ENCODE measurements at regions not wholly inside any gene's neighbourhood (a gene's known extent, or its start where the extent isn't known, plus 50 kb on each side); places are given as distances from the start of the nearest gene placed in this dataset.

DNA sequence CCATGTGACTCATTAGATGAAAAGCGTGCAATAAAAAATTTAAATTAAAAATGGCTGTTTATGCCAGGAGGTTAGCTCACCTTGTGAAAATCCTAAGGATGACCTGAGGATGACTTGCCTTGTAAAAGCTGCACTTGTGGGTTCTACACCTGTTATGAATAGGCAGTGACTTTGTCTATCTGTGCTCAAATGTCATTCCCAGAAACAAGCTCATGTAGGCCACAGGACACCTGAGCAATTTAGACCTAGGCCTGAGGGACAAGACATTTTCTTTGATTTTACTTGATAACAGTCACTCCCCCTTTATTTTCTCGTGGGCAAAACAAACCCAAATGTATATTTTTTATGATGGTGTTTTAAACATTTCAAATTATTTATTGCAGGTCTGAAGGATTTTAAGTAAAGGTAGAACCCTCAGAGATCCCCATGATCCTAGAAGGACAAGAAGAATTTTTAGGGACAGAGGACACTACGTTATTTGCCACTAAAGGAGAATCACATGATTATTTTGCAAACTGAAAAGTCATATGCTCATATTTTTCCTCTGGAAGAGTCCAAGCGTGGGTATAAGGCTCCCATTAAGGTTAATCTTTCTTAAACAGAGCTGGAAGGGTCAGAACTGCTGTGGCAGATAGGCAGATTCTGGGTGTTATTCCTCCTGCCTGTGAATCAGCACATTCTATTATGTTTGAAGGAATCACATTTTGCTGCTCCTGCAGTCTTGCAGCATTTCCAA lies 277.5 kb upstream of the MAN1A1 start:
- TF ChIP-seq, protein P1, sequence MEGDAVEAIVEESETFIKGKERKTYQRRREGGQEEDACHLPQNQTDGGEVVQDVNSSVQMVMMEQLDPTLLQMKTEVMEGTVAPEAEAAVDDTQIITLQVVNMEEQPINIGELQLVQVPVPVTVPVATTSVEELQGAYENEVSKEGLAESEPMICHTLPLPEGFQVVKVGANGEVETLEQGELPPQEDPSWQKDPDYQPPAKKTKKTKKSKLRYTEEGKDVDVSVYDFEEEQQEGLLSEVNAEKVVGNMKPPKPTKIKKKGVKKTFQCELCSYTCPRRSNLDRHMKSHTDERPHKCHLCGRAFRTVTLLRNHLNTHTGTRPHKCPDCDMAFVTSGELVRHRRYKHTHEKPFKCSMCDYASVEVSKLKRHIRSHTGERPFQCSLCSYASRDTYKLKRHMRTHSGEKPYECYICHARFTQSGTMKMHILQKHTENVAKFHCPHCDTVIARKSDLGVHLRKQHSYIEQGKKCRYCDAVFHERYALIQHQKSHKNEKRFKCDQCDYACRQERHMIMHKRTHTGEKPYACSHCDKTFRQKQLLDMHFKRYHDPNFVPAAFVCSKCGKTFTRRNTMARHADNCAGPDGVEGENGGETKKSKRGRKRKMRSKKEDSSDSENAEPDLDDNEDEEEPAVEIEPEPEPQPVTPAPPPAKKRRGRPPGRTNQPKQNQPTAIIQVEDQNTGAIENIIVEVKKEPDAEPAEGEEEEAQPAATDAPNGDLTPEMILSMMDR (IDR thresholded peaks at IDR 0.05), result no peak
- TF ChIP-seq POLR2A (IDR thresholded peaks at IDR 0.05), result no peak

Data from body of pancreas (tissue), 4 donors.